ENCODE measurements at regions not wholly inside any gene's neighbourhood (a gene's known extent, or its start where the extent isn't known, plus 50 kb on each side); places are given as distances from the start of the nearest gene placed in this dataset.
A peak's percentile ranks its signal among the peaks of the same experiment; 100 is the strongest.

DNA sequence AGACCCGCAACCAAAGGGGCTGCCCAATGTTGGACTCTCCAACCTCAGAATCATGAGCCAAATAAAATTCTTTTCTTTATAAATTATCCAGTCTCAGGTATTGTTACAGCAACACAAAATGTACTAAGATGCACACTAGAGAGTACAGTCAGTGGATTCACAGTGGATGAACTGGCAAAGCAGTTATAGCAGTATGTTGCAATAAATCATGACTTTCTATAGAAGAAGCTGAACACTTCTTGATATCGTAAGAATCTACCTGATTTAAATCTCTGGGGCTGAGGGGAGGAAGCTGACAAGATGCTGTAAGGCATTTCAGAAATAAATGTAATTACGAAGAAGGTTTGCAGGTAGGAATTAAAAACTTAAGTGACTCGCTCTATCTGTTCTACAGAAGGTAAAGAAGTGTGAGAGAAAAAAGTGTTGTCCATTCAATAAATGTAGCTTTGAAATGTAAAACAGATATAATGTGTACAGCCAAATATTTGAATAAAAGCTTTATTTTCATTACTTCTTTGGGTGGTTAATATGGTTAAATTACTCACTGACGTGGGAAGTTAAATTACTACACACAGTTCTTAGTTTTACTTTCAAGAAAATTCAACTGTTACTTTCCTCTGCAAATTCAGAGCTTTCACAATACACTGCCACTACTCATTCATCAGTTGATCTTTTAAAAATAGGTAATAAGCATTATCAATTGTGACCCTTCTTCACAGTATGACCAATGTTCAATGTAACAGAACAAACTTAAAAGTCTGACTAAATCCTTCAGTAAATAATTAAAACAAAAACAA lies 439.1 kb downstream of the SHQ1 start:
- peak overlapping the region in 1 of 11 experiments; percentile 18; a peak in 1 of 22 replicates for H3K4me2 ChIP-seq
- no peak overlapping the region for H3K4me3 ChIP-seq
- no peak overlapping the region for H3K9ac ChIP-seq
- TF ChIP-seq Cebpa-rat (IDR thresholded peaks at IDR 0.05) = peak in 1 of 11 experiments; percentile 7; a peak in 1 of 22 replicates
- H3K27ac ChIP-seq = no peak overlapping the region
- H3K9me3 ChIP-seq (replicated peaks in 1 of 11) = peaks cover 0 to 4% (median 0%) of the 10 kb centered on the region in 11 experiments; a peak in 4 of 22 replicates
- H4K20me1 ChIP-seq = peaks cover 96 to 100% (median 100%) of the 10 kb centered on the region in 11 experiments
- H3K27me3 ChIP-seq = no peaks in the 10 kb centered on the region
- peaks cover 0 to 75% (median 19%) of the 10 kb centered on the region in 10 experiments; a peak in 13 of 20 replicates for H3K4me1 ChIP-seq
- peaks cover 0 to 12% (median 0%) of the 10 kb centered on the region in 11 experiments; a peak in 7 of 22 replicates for H3K36me3 ChIP-seq

DNA sequence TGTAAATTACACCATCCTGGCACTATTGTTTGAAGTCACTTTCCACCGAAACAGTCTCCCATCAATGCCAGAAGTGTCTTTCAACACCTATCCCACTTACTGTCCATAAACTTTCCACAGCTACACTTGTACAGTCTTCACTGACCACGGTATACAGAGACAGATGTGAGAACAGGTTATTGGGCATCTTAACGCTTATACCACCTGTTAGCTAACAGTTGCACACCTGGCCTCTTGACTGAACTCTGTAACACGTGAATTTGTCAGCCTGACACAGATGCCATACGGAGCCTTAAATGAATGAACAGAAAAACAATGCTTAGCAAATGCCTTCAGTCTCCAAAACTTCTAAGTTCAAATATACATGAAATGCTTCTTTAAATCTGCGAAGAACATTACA lies 440.5 kb downstream of the SHQ1 start:
- H3K4me1 ChIP-seq = peaks cover 0 to 61% (median 18%) of the 10 kb centered on the region in 10 experiments; a peak in 13 of 20 replicates
- H4K20me1 ChIP-seq = peaks cover 94 to 100% (median 100%) of the 10 kb centered on the region in 11 experiments
- no peaks in the 10 kb centered on the region for H3K27me3 ChIP-seq
- H3K4me2 ChIP-seq = no peak overlapping the region
- TF ChIP-seq Cebpa-rat (IDR thresholded peaks at IDR 0.05) = no peak
- peaks cover 0 to 9% (median 5%) of the 10 kb centered on the region in 11 experiments; a peak in 6 of 22 replicates for H3K36me3 ChIP-seq
- no peak overlapping the region for H3K4me3 ChIP-seq
- H3K9ac ChIP-seq = no peak overlapping the region
- peaks cover 0 to 1% (median 0%) of the 10 kb centered on the region in 11 experiments; a peak in 3 of 22 replicates for H3K9me3 ChIP-seq (replicated peaks in 1 of 11)
- no peak overlapping the region for H3K27ac ChIP-seq

DNA sequence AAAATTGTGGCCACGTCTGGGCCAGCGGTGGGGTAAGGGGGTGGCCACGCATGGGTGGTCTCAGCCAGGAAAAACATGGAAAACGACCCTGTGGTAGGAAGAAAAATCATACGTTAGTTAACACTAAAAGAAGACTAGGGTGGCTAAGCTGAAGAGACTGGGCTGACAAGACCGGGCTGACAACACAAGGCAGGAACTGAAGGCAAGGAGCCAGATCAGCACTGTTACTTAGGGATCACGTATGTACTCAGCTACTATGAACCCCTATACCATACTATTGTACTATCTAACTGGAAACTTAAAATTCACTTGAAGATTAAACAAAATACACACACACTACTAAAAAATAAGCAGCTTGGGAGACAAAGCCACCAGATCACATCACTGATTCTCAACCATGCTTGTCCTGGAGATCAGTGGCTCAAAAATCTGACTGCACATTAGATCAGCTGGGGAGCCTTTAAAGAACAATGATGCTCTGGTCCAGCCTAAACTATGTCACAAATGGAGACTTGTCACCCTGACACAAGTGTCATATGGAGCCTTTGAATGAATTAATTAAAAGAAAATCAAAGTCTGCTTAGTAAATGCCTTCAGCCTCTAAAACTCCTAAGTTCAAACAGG lies 442.2 kb downstream of the SHQ1 start:
- Histone ChIP-seq H3K27ac (no peak overlapping the region), H3K9me3 (replicated peaks in 1 of 11) (peaks cover 0 to 17% (median 4%) of the 10 kb centered on the region in 11 experiments; a peak in 12 of 22 replicates), H3K4me2 (0 out of 22 replicates have a peak overlapping the region, but pooled peaks of 1 of the 11 experiments have one; percentile 3), H3K9ac (no peak overlapping the region), H3K27me3 (no peaks in the 10 kb centered on the region), H4K20me1 (peaks cover 94 to 100% (median 100%) of the 10 kb centered on the region in 11 experiments), H3K4me3 (no peak overlapping the region), H3K4me1 (peaks cover 0 to 44% (median 17%) of the 10 kb centered on the region in 10 experiments; a peak in 13 of 20 replicates), H3K36me3 (peaks cover 0 to 18% (median 11%) of the 10 kb centered on the region in 11 experiments; a peak in 10 of 22 replicates)
- TF ChIP-seq Cebpa-rat (IDR thresholded peaks at IDR 0.05) = no peak

DNA sequence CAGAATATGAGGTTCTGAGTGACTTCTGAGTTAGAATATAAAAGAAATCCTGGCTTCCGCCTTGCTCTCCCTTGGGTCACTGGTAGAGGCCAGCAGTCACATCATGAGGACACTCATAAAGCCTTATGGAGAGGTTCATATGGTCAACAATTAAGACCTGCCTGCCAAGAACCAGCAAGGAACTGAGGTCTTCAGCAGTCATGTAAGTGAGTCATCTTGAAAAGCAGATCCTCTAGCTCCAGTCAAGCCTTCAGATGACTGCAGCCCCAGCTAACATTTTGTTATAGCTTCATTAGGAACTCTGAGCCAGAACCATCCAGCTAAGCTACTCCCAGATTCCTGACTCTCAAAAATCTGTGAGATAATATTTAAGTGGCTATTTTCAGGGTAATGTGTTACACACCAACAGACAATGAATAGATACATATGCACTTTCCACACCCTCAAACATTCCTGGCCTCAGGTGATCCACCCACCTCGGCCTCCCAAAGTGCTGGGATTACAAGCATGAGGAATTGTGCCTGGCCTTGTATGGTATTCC lies 447.2 kb downstream of the SHQ1 start:
- peaks cover 0 to 29% (median 15%) of the 10 kb centered on the region in 11 experiments; a peak in 14 of 22 replicates for H3K9me3 ChIP-seq (replicated peaks in 1 of 11)
- H4K20me1 ChIP-seq = peaks cover 94 to 100% (median 100%) of the 10 kb centered on the region in 11 experiments
- H3K27me3 ChIP-seq = no peaks in the 10 kb centered on the region
- peaks cover 0 to 48% (median 20%) of the 10 kb centered on the region in 11 experiments; a peak in 11 of 22 replicates for H3K36me3 ChIP-seq
- no peak overlapping the region for H3K9ac ChIP-seq
- no peak for TF ChIP-seq Cebpa-rat (IDR thresholded peaks at IDR 0.05)
- no peak overlapping the region for H3K4me2 ChIP-seq
- H3K4me3 ChIP-seq = no peak overlapping the region
- H3K27ac ChIP-seq = no peak overlapping the region
- peaks cover 3 to 41% (median 16%) of the 10 kb centered on the region in 10 experiments; a peak in 13 of 20 replicates for H3K4me1 ChIP-seq

DNA sequence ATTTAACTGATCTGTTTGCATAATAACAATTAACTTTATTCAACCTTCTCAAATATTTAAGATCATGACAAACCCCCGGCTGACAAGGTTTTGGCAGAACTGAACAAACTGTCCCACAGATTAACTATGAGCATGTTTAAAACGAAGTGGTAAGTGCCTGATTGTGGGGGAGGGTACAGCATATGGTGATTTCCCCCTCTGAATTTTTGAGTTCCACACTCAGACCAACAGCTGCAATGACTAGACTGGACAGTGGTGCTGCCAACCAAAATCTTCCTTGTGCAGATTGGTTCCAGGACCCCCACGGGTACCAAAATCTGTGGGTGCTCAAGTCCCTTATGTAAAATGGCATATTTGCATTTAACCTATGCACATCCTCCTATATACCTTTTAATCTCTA lies 449.5 kb downstream of the SHQ1 start:
- H3K36me3 ChIP-seq = peaks cover 0 to 53% (median 23%) of the 10 kb centered on the region in 11 experiments; a peak in 13 of 22 replicates
- peaks cover 97 to 100% (median 100%) of the 10 kb centered on the region in 11 experiments for H4K20me1 ChIP-seq
- no peak overlapping the region for H3K4me3 ChIP-seq
- H3K27ac ChIP-seq = no peak overlapping the region
- TF ChIP-seq Cebpa-rat (IDR thresholded peaks at IDR 0.05) = no peak
- peak overlapping the region in 4 of 11 experiments; percentile 3 to 44 (median 18); a peak in 5 of 22 replicates for H3K4me2 ChIP-seq
- peaks cover 13 to 39% (median 25%) of the 10 kb centered on the region in 11 experiments; a peak in 19 of 22 replicates for H3K9me3 ChIP-seq (replicated peaks in 1 of 11)
- no peak overlapping the region for H3K9ac ChIP-seq
- no peaks in the 10 kb centered on the region for H3K27me3 ChIP-seq
- peaks cover 3 to 28% (median 16%) of the 10 kb centered on the region in 10 experiments; a peak in 13 of 20 replicates for H3K4me1 ChIP-seq

DNA sequence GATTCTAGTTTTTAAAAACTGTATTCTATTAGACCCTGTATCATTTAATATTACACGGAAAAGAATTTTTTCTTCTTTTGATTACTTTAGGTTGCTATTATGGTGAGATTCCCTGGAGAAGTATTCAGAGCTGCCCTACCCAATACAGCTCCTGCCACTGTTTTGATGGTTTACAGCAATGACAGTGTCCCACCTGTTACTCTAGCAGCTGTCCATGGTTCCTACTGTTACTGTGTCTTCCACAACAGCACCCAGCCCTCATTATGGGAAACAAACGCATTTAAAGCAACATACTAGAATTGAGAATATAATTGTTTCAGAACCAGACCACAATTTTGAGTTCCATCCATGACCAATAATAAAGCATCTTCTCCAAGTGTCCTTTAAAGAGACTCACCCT lies 450.7 kb downstream of the SHQ1 start:
- Histone ChIP-seq H3K4me3 (no peak overlapping the region), H3K27me3 (no peaks in the 10 kb centered on the region), H3K36me3 (peaks cover 0 to 54% (median 24%) of the 10 kb centered on the region in 11 experiments; a peak in 13 of 22 replicates), H3K4me1 (peaks cover 3 to 35% (median 17%) of the 10 kb centered on the region in 10 experiments; a peak in 14 of 20 replicates), H3K4me2 (no peak overlapping the region), H4K20me1 (peaks cover 97 to 100% (median 100%) of the 10 kb centered on the region in 11 experiments), H3K27ac (no peak overlapping the region), H3K9ac (no peak overlapping the region), H3K9me3 (replicated peaks in 1 of 11) (peaks cover 13 to 39% (median 25%) of the 10 kb centered on the region in 11 experiments; a peak in 19 of 22 replicates)
- TF ChIP-seq Cebpa-rat (IDR thresholded peaks at IDR 0.05) = no peak

DNA sequence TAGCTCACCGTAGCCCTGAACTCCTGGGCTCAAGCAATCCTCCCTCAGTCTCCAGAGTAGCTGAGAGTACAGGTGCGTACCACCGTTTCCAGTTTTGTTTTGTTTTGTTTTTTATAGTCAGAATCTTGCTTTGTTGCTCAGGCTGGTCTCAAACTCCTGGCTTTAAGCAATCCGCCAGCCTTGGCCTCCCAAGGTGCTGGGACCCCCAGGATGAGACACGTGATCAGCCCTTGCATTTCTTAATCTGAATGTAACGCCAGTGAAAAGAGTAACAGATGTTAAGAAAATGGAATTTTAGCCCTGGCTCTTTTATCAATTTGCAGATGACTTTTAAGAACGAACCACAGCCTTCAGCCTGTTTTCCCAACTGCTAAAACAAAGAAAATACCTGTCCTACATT lies 451.3 kb downstream of the SHQ1 start:
- H3K27ac ChIP-seq = no peak overlapping the region
- H4K20me1 ChIP-seq = peaks cover 97 to 100% (median 100%) of the 10 kb centered on the region in 11 experiments
- peaks cover 0 to 47% (median 22%) of the 10 kb centered on the region in 11 experiments; a peak in 13 of 22 replicates for H3K36me3 ChIP-seq
- H3K4me3 ChIP-seq = no peak overlapping the region
- peaks cover 12 to 39% (median 21%) of the 10 kb centered on the region in 11 experiments; a peak in 19 of 22 replicates for H3K9me3 ChIP-seq (replicated peaks in 1 of 11)
- peaks cover 3 to 41% (median 19%) of the 10 kb centered on the region in 10 experiments; a peak in 14 of 20 replicates for H3K4me1 ChIP-seq
- no peak overlapping the region for H3K9ac ChIP-seq
- TF ChIP-seq Cebpa-rat (IDR thresholded peaks at IDR 0.05) = no peak
- no peaks in the 10 kb centered on the region for H3K27me3 ChIP-seq
- H3K4me2 ChIP-seq = no peak overlapping the region

DNA sequence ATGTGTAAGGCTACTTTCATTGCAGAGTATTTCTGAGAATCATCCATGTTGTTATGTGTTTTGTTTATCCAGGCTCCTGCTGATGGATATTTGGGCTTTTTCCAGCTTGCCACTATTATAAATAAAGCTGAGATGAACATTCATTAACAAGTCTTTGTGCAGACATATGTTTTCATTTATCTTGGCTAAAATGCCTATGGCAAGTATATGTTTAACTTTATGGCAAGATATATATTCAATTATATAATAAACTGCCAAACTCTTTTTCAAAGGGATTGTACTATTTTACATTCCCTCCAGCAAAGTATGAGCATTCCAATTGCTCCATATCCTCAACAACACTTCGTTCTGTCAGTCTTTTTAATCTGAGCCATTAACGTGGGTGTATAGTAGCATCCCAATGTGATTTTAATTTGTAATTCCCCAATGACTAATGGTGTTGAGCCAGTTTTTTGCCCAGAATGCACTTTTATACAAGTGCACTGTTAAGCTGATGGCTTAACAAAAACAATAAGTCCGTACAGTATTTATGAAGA lies 452.4 kb downstream of the SHQ1 start:
- peaks cover 3 to 52% (median 19%) of the 10 kb centered on the region in 10 experiments; a peak in 14 of 20 replicates for H3K4me1 ChIP-seq
- H3K27me3 ChIP-seq = no peaks in the 10 kb centered on the region
- TF ChIP-seq Cebpa-rat (IDR thresholded peaks at IDR 0.05) = no peak
- peaks cover 1 to 39% (median 15%) of the 10 kb centered on the region in 11 experiments; a peak in 15 of 22 replicates for H3K9me3 ChIP-seq (replicated peaks in 1 of 11)
- no peak overlapping the region for H3K4me3 ChIP-seq
- H3K27ac ChIP-seq = no peak overlapping the region
- H3K9ac ChIP-seq = no peak overlapping the region
- H4K20me1 ChIP-seq = peaks cover 97 to 100% (median 100%) of the 10 kb centered on the region in 11 experiments
- H3K36me3 ChIP-seq = peaks cover 0 to 37% (median 16%) of the 10 kb centered on the region in 11 experiments; a peak in 10 of 22 replicates
- H3K4me2 ChIP-seq = no peak overlapping the region

Measured in BLaER1 treated with 17β-estradiol and CSF1 and Interleukin-3, amounts not matched to agents 10 nM and 100 nM (cell line).